Upper lobe of left lung (tissue), 6 donors: ENCODE measurements at regions not wholly inside any gene's neighbourhood (a gene's known extent, or its start where the extent isn't known, plus 50 kb on each side); places are given as distances from the start of the nearest gene placed in this dataset.
A peak's percentile ranks its signal among the peaks of the same experiment; 100 is the strongest.
"Not testable (repeated sequence)": the region's sequence is repeated elsewhere in the genome, so short reads cannot be mapped to it uniquely, and the experiment has no call there.

Source experiments
- ATAC-seq, 2 donors: fragments of 200-7000 bp; cut with Tn5 transposase; one replicate each; pipeline ENCODE4 v1.9.1; 2022; ENCODE audit warnings: mild to moderate bottlenecking in 2 of 2, moderate library complexity in 2 of 2; ENCODE audit not compliant: low FRiP score in 2 of 2
- DNase-seq, 2 donors: peaks; one replicate each; pipeline ENCODE4 v3.0.0-alpha.2; 2019 to 2020
- H3K27ac ChIP-seq, 4 donors: fragments of 200-600 bp; sonication (generic); one replicate each; pipeline ENCODE4 v1.5.1; 2016 to 2019
- H3K27me3 ChIP-seq, 4 donors: fragments of 200-600 bp; sonication (generic); one replicate each; pipeline ENCODE4 v1.5.1; 2017 to 2019
- H3K36me3 ChIP-seq, 4 donors: fragments of 200-600 bp; sonication (generic); one replicate each; pipeline ENCODE4 v1.5.1; 2016 to 2019
- H3K4me1 ChIP-seq, 4 donors: fragments of 200-600 bp; sonication (generic); one replicate each; pipeline ENCODE4 v1.5.1; 2018 to 2019
- H3K4me3 ChIP-seq, 4 donors: fragments of 200-600 bp; sonication (generic); one replicate each; pipeline ENCODE4 v1.5.1; 2017 to 2019; ENCODE audit warnings: mild to moderate bottlenecking in 2 of 4, moderate library complexity in 1 of 4
- H3K9me3 ChIP-seq, 4 donors: fragments of 200-600 bp; sonication (generic); one replicate each; pipeline ENCODE4 v1.5.1; 2018 to 2019
- EP300 ChIP-seq, 4 donors: sonication (generic); formaldehyde crosslinking; IDR thresholded peaks; one replicate each; pipeline ENCODE4 v1.5.1; 2017; ENCODE audit warnings: antibody characterized with exemption in 4 of 4, control low read depth in 2 of 4
- POLR2A ChIP-seq, 4 donors: fragments of 450-650 bp; IDR thresholded peaks; one replicate each; pipeline ENCODE4 v1.5.1; 2016 to 2017; ENCODE audit warnings: antibody characterized with exemption in 4 of 4, mild to moderate bottlenecking in 2 of 4
- POLR2AphosphoS5 ChIP-seq, 2 donors: sonication (generic); formaldehyde crosslinking; IDR thresholded peaks; one replicate each; pipeline ENCODE4 v1.5.1; 2017; ENCODE audit warnings: antibody characterized with exemption in 2 of 2
- WGBS, 2 donors: methylation state at CpG; one replicate each; pipeline ENCODE4 v1.1.5; 2017 to 2018; 5-methylcytosine and 5-hydroxymethylcytosine counted together
- TF ChIP-seq, protein P1 (sequence below), 6 experiments: fragments of 450-650 bp in 4 of 6; fragments of 200-600 bp in 2 of 6; sonication (generic) in 2 of 6; IDR thresholded peaks; one replicate each; pipeline ENCODE4 v1.5.1; 2016 to 2019; ENCODE audit warnings: antibody characterized with exemption in 6 of 6
- donor health status: DM: no; HTN: no; CAD: no; lungs with moderate emphysema.
- donor health status: DM: no; HTN: yes; CAD: no; lungs with severe emphysema.

GRCh38 chr14:106051796-106052195 is 525.4 kb downstream of the TMEM121 start:
- H3K4me1 ChIP-seq = no peaks in the 10 kb centered on the region
- no peak for DNase-seq
- no peak overlapping the region for H3K4me3 ChIP-seq
- H3K9me3 ChIP-seq = no peaks in the 10 kb centered on the region
- 59 to 69% methylated on average over 2 of the region's 2 CpGs for WGBS, 2 donors
- TF ChIP-seq POLR2A (IDR thresholded peaks at IDR 0.05) (no peak), POLR2AphosphoS5 (IDR thresholded peaks at IDR 0.05) (no peak), EP300 (IDR thresholded peaks at IDR 0.05) (no peak)
- TF ChIP-seq, protein P1, sequence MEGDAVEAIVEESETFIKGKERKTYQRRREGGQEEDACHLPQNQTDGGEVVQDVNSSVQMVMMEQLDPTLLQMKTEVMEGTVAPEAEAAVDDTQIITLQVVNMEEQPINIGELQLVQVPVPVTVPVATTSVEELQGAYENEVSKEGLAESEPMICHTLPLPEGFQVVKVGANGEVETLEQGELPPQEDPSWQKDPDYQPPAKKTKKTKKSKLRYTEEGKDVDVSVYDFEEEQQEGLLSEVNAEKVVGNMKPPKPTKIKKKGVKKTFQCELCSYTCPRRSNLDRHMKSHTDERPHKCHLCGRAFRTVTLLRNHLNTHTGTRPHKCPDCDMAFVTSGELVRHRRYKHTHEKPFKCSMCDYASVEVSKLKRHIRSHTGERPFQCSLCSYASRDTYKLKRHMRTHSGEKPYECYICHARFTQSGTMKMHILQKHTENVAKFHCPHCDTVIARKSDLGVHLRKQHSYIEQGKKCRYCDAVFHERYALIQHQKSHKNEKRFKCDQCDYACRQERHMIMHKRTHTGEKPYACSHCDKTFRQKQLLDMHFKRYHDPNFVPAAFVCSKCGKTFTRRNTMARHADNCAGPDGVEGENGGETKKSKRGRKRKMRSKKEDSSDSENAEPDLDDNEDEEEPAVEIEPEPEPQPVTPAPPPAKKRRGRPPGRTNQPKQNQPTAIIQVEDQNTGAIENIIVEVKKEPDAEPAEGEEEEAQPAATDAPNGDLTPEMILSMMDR (IDR thresholded peaks at IDR 0.05) = no peak
- H3K27me3 ChIP-seq = no peaks in the 10 kb centered on the region
- H3K36me3 ChIP-seq = no peaks in the 10 kb centered on the region
- no peak overlapping the region for H3K27ac ChIP-seq
- no peak for ATAC-seq

GRCh38 chr14:106055289-106055688 is 528.9 kb downstream of the TMEM121 start:
- H3K27me3 ChIP-seq = no peaks in the 10 kb centered on the region
- no peak for TF ChIP-seq POLR2AphosphoS5 (IDR thresholded peaks at IDR 0.05)
- TF ChIP-seq EP300 (IDR thresholded peaks at IDR 0.05) = no peak
- H3K9me3 ChIP-seq = no peaks in the 10 kb centered on the region
- 8 to 48% methylated on average over 2 to 6 of the region's 6 CpGs for WGBS, 2 donors
- H3K27ac ChIP-seq = no peak overlapping the region
- H3K36me3 ChIP-seq = no peaks in the 10 kb centered on the region
- no peak for DNase-seq
- no peaks in the 10 kb centered on the region for H3K4me1 ChIP-seq
- H3K4me3 ChIP-seq = no peak overlapping the region
- ATAC-seq = no peak

DNA sequence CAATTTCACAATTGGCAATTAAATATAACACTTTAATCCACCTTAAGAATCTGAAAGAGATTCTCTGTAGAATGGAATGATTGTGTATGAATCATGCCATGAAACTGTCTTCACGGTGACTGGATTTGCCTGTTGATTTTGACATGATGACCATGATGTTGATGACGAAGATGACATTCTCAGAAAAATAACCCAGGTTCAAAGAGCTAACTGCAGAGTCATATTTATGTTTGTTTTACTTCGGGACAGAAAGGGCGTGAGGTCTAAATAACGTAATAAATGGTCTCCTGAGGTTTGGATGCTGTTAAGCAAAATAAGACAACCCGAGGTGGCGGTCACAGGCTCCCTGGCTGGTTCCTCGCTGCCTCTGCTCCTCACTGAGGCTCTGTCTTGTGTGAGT is 532.0 kb downstream of the TMEM121 start:
- H3K4me1 ChIP-seq = no peaks in the 10 kb centered on the region
- no peaks in the 10 kb centered on the region for H3K27me3 ChIP-seq
- TF ChIP-seq, protein P1 (IDR thresholded peaks at IDR 0.05) = no peak
- TF ChIP-seq POLR2AphosphoS5 (IDR thresholded peaks at IDR 0.05) (no peak), EP300 (IDR thresholded peaks at IDR 0.05) (no peak), POLR2A (IDR thresholded peaks at IDR 0.05) (no peak)
- no peak overlapping the region for H3K4me3 ChIP-seq
- H3K9me3 ChIP-seq = no peaks in the 10 kb centered on the region
- ATAC-seq = no peak
- WGBS, 2 donors = 59 to 67% methylated on average over 8 of the region's 8 CpGs
- H3K27ac ChIP-seq = no peak overlapping the region
- H3K36me3 ChIP-seq = no peaks in the 10 kb centered on the region
- DNase-seq = no peak

DNA sequence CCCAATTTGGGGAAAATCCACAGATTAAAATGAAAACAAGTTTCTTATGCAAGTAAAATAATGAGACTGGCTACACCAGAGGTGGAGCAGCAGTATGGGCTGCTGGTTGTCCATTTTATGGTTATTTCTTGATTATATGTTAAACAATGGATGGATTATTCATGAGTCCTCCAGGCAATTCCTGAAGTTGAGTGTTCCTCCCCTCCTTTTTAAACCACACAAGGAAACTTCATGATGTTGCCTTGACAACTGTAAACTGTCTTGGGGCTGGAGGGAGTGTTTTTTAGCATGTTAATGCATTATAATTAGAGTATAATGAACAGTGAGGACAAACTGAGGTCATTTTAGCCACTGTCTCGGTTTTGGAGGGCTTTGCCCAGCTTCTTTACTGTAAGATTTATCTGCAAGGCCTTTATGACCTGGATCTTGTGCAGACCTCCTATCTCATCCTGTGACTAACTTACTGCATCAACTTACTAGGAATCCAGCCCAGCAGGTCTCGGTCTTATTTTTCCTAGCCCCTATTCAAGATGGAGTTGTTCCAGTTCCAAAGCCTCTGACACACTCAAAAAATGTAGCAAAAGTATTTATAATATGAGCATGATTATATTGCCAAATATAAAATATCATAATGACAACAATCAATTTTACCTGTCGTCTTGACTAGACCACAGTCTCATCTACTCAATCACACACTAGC is 534.0 kb downstream of the TMEM121 start:
- ATAC-seq (no peak), DNase-seq (no peak)
- Histone ChIP-seq H3K4me3 (no peak overlapping the region), H3K27ac (no peak overlapping the region), H3K4me1 (no peaks in the 10 kb centered on the region), H3K36me3 (no peaks in the 10 kb centered on the region), H3K9me3 (no peaks in the 10 kb centered on the region), H3K27me3 (no peaks in the 10 kb centered on the region)
- TF ChIP-seq POLR2AphosphoS5 (IDR thresholded peaks at IDR 0.05) = no peak
- no peak for TF ChIP-seq POLR2A (IDR thresholded peaks at IDR 0.05)
- TF ChIP-seq EP300 (IDR thresholded peaks at IDR 0.05) = no peak
- TF ChIP-seq, protein P1 (IDR thresholded peaks at IDR 0.05) = no peak
- 60 to 77% methylated on average over 3 of the region's 3 CpGs for WGBS, 2 donors

DNA sequence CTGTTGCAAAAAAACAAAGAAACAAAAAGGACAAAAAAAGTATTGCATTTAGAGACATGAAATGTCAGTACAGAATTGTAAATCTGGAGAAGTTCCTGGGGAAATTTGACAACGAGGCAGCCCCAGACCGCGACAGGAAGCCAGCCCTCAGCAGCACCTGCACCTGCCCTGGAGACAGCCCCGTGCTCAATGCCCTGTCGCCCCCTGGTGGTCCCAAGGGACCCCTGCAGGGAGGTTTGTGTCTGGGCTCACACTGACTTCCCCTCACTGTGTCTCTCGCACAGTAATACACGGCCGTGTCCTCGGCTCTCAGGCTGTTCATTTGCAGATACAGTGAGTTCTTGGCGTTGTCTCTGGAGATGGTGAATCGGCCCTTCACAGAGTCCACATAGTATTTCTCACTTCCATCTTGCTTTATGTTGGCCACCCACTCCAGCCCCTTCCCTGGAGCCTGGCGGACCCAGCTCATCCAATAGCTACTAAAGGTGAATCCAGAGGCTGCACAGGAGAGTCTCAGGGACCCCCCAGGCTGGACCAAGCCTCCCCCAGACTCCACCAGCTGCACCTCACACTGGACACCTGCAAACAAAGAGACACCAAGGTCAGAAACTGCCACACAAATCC is 535.6 kb downstream of the TMEM121 start:
- TF ChIP-seq, protein P1 (IDR thresholded peaks at IDR 0.05) = peak in 3 of 6 experiments; percentile 27 to 39 (median 38)
- H3K27ac ChIP-seq, H3K9me3 ChIP-seq, H3K4me3 ChIP-seq, ATAC-seq, H3K4me1 ChIP-seq, H3K27me3 ChIP-seq, H3K36me3 ChIP-seq: not testable (repeated sequence)
- WGBS, 2 donors = 25 to 30% methylated on average over 8 to 9 of the region's 12 CpGs
- DNase-seq = peak; percentile 48 to 57
